ENCODE measurements at regions not wholly inside any gene's neighbourhood (a gene's known extent, or its start where the extent isn't known, plus 50 kb on each side); places are given as distances from the start of the nearest gene placed in this dataset.
"Not testable (repeated sequence)": the region's sequence is repeated elsewhere in the genome, so short reads cannot be mapped to it uniquely, and the experiment has no call there.

GRCh38 chr4:116590648-116591047, 494.7 kb downstream of the TRAM1L1 start:
- in situ Hi-C loops (cut with HindIII; ENCODE audit: low sequenced_read_pairs): no loop called here
- no peak for DNase-seq (ENCODE audit: low spot score)

GRCh38 chr4:116588783-116589182, 496.6 kb downstream of the TRAM1L1 start:
- in situ Hi-C loops (cut with HindIII; ENCODE audit: low sequenced_read_pairs): no loop called here
- no peak for DNase-seq (ENCODE audit: low spot score)

GRCh38 chr4:116585246-116585645, 500.1 kb downstream of the TRAM1L1 start:
- in situ Hi-C loops (cut with HindIII; ENCODE audit: low sequenced_read_pairs): no loop called here

GRCh38 chr4:116577321-116577720, 508.1 kb downstream of the TRAM1L1 start:
- no peak for DNase-seq (ENCODE audit: low spot score)
- in situ Hi-C loops (cut with HindIII; ENCODE audit: low sequenced_read_pairs): no loop called here

More at GRCh38 chr4:116585246-116585645, 500.1 kb downstream of the TRAM1L1 start:
- DNase-seq (ENCODE audit: low spot score): no peak

- DNase-seq (ENCODE audit: low spot score): no peak
- in situ Hi-C loops (cut with HindIII; ENCODE audit: low sequenced_read_pairs): no loop called here
Observed at GRCh38 chr4:116573540-116573939, 511.8 kb downstream of the TRAM1L1 start.

GRCh38 chr4:116561768-116562167, 523.6 kb downstream of the TRAM1L1 start:
- DNase-seq (ENCODE audit: low spot score): no peak
- in situ Hi-C loops (cut with HindIII; ENCODE audit: low sequenced_read_pairs): no loop called here

GRCh38 chr4:116551806-116552205, 533.6 kb downstream of the TRAM1L1 start:
- no peak for DNase-seq (ENCODE audit: low spot score)
- in situ Hi-C loops (cut with HindIII; ENCODE audit: low sequenced_read_pairs): no loop called here

- DNase-seq (ENCODE audit: low spot score): no peak
Observed at GRCh38 chr4:116547632-116548031, 537.7 kb downstream of the TRAM1L1 start.

GRCh38 chr4:116546759-116547158, 538.6 kb downstream of the TRAM1L1 start:
- no peak for DNase-seq (ENCODE audit: low spot score)
- in situ Hi-C loops (cut with HindIII; ENCODE audit: low sequenced_read_pairs): no loop called here

More at GRCh38 chr4:116547632-116548031, 537.7 kb downstream of the TRAM1L1 start:
- in situ Hi-C loops (cut with HindIII; ENCODE audit: low sequenced_read_pairs): no loop called here

GRCh38 chr4:116544946-116545345, 540.4 kb downstream of the TRAM1L1 start:
- DNase-seq (ENCODE audit: low spot score): no peak
- in situ Hi-C loops (cut with HindIII; ENCODE audit: low sequenced_read_pairs): no loop called here

GRCh38 chr4:116539744-116540143, 545.6 kb downstream of the TRAM1L1 start:
- in situ Hi-C loops (cut with HindIII; ENCODE audit: low sequenced_read_pairs): no loop called here
- DNase-seq (ENCODE audit: low spot score): no peak

- in situ Hi-C loops (cut with HindIII; ENCODE audit: low sequenced_read_pairs): no loop called here
- DNase-seq (ENCODE audit: low spot score): no peak
Observed at GRCh38 chr4:116537828-116538227, 547.5 kb downstream of the TRAM1L1 start.

GRCh38 chr4:116536024-116536423, 549.4 kb downstream of the TRAM1L1 start:
- DNase-seq (ENCODE audit: low spot score); in situ Hi-C loops (cut with HindIII; ENCODE audit: low sequenced_read_pairs): not testable (repeated sequence)

- in situ Hi-C loops (cut with HindIII; ENCODE audit: low sequenced_read_pairs): no loop called here
- no peak for DNase-seq (ENCODE audit: low spot score)
Observed at GRCh38 chr4:116531870-116532269, 553.5 kb downstream of the TRAM1L1 start.

GRCh38 chr4:116531026-116531425, 554.4 kb downstream of the TRAM1L1 start:
- in situ Hi-C loops (cut with HindIII; ENCODE audit: low sequenced_read_pairs): no loop called here
- DNase-seq (ENCODE audit: low spot score): no peak

GRCh38 chr4:116530048-116530447, 555.3 kb downstream of the TRAM1L1 start:
- in situ Hi-C loops (cut with HindIII; ENCODE audit: low sequenced_read_pairs): no loop called here
- no peak for DNase-seq (ENCODE audit: low spot score)

GRCh38 chr4:116529129-116529528, 556.2 kb downstream of the TRAM1L1 start:
- in situ Hi-C loops (cut with HindIII; ENCODE audit: low sequenced_read_pairs): no loop called here
- DNase-seq (ENCODE audit: low spot score): no peak

GRCh38 chr4:116522922-116523321, 562.5 kb downstream of the TRAM1L1 start:
- in situ Hi-C loops (cut with HindIII; ENCODE audit: low sequenced_read_pairs): no loop called here
- no peak for DNase-seq (ENCODE audit: low spot score)

- DNase-seq (ENCODE audit: low spot score): no peak
- in situ Hi-C loops (cut with HindIII; ENCODE audit: low sequenced_read_pairs): no loop called here
Observed at GRCh38 chr4:116520886-116521285, 564.5 kb downstream of the TRAM1L1 start.

GRCh38 chr4:116516711-116517110, 568.7 kb downstream of the TRAM1L1 start:
- in situ Hi-C loops (cut with HindIII; ENCODE audit: low sequenced_read_pairs): no loop called here
- DNase-seq (ENCODE audit: low spot score): no peak

- DNase-seq (ENCODE audit: low spot score): no peak
- in situ Hi-C loops (cut with HindIII; ENCODE audit: low sequenced_read_pairs): no loop called here
Observed at GRCh38 chr4:116515959-116516358, 569.4 kb downstream of the TRAM1L1 start.

GRCh38 chr4:116512552-116512951, 572.8 kb downstream of the TRAM1L1 start:
- in situ Hi-C loops (cut with HindIII; ENCODE audit: low sequenced_read_pairs): no loop called here
- no peak for DNase-seq (ENCODE audit: low spot score)
